Stimulated activated CD4-positive, alpha-beta T cell treated with anti-CD3 and anti-CD28 coated beads, Interleukin-12 subunit alpha, Interleukin-12 subunit beta, amount 100 ng/mL, for 48 hours (primary cell): ENCODE measurements at regions not wholly inside any gene's neighbourhood (a gene's known extent, or its start where the extent isn't known, plus 50 kb on each side); places are given as distances from the start of the nearest gene placed in this dataset.

ENCODE experiments used
- DNase-seq, 3 donors: peaks; one replicate each; pipeline ENCODE4 v3.0.0-alpha.2; 2020; ENCODE audit warnings: low read depth in 2 of 3, low spot score in 1 of 3

DNA sequence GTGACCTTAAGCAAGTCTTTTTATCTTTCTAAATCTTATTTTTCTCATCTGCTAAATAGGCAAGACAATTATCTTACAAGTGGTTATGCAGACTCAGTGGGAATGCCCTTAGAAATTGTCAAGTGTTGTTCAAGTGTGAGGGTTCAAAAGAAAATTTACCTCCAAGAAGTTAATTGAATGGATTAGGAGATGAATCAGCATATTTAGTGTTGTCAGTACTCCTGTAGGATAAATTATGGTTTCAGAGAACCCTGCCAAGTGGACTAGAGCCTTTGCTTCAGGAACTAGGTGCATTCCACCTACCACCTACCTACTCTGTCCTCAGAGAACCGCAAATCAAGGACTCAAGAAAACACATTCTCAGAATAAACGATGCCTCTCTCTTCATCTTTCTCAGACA lies 69.8 kb upstream of the KCTD1 start:
- no peak for DNase-seq

DNA sequence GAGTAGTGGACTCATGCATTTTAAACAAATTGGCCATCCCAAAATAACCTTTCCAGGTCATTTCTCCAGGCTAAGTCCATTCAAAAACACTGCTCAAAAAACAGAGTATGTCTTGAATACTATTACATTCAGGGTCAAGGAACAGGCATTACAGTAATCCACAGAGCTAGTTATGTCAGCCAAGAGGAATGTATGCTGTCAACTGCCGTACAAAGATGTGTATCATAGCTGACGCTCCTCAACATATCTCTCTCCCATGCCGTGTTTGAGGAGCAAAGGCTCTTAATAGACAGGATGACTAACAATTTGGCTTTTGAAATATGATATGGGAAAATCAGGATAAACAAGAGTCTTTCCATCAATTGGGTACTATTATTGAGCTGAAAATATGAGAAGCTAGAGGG lies 68.8 kb upstream of the KCTD1 start:
- DNase-seq, result no peak

DNA sequence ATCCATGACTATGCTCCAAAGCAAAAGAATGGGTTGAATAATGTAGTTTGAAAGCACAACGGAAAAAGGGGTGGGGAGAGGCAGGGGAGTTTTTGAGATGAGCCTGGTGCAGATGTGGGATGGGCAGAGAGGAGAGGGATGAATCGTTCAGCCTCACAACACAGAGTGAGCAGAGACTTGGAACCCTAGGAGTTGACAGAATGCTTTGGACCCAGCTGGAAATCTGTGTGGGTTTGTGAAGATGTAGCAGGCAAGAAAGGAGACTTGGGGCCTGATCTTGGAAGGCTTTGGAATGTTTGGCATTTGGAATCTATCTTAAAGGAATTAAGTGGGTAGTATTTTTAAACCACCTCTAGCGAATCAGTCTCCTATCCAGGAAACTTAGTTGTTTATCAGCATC lies 66.0 kb upstream of the KCTD1 start:
- no peak for DNase-seq
